GM18858 (cell line): ENCODE measurements at regions not wholly inside any gene's neighbourhood (a gene's known extent, or its start where the extent isn't known, plus 50 kb on each side); places are given as distances from the start of the nearest gene placed in this dataset.
"Not testable (repeated sequence)": the region's sequence is repeated elsewhere in the genome, so short reads cannot be mapped to it uniquely, and the experiment has no call there.

ENCODE experiments used
- ATAC-seq: cut with Tn5 transposase; IDR thresholded peaks from one replicate; pipeline ENCODE4 v1.9.1; 2021; ENCODE audit not compliant: unreplicated experiment

DNA sequence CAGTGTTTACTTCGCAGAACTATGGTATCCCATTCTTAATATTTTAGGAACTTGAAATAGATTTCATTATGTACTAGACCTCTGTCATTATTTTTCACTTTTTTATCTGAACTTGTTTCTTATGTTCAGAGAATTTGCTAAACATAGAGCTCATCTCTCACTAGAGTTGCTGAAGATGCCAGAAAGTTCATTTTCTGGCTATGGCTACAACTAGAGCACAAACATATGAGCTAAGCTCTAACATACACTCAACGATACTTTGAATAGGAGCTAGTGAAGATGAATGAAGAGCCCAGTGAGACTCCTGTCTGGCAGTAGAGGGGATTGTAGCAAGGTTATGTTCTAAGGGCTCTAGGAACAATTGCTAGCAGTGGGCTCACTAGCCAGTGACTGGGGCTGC, 582.2 kb downstream of the KIF4B start:
- ATAC-seq: no peak

DNA sequence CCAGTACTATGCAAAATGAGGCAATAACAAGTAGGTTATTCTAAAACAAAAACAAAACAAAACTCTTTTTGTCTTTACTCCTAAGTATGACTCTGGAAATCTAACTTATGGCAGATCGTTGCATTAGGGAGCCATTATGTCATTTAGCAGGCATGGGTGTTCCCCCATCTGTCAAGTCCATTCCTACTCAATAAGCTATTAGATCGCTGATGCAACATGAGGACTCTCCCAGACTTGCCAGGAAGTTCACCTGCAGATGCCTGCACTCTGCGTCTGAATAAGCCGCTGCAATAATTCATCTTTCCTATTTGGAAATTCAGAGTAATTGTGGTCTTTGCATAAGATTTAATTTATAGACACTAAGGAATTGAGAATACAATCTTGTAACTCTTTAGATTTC, 585.0 kb downstream of the KIF4B start:
- no peak for ATAC-seq

DNA sequence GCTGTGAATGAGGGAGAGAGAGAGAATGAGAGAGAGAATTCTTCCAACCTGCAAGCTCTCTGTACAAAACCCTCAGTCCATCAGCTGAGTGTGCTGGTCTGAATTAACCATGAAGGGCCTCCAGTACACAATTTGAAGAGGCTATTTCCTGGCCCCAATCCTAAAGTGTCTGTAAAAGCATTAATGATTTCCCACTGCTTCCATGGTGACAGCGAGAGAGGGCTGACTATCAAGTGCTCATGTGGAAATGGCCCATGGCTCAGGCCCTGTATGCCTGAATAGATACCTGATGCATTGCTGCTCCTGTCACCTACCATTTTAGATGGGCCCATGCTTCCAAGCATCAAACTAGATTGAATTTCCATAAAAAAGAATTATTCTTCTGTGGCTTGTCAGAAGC, 592.4 kb downstream of the KIF4B start:
- no peak for ATAC-seq

DNA sequence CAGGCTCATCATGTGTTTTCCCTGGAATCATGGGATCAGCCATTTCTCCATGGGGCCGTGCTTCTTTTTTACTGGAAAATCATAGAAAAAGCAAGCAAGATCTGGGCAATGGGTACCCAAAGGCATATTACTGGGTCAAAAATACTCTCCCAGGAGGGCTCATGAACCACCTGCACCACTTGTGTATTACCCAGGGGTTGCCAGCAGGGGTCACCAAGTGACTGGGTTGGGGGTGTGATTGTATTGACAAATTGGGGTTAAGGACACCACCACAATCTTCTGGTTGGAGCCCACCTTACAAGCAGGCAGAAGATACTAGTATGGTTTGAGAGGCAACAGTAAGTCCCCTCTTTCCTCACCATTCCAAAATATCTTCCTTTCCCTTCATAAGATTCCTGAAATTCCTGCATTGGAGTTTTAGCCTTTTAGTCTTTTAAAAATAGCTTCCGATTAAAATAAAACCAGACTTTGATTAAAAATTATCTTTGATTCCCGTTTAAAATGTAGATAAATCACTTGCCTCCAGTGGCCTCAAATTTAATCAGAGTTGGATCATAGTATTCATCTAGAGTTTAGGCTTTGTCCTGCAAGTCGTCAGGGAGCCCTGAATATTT, 603.3 kb downstream of the KIF4B start:
- no peak for ATAC-seq

DNA sequence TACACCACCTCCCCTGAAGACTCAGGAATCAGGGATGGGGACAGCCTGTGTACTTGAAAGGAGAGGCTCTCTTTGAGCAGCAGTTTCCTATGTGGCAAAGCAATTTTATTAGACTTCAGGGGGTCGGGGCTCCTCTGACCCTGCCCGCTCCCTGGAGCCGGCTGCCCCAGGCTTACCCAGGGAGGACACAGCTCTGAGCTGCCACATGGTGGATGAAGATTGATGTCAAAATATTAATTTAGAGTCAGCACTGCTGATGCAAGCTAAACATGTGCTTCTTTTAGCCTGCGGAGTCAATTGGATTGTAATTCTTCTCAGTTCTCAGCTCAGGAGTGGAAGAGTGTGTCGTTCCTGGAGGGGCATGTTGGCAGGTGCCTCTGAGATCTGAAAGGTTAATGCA, 606.1 kb downstream of the KIF4B start:
- ATAC-seq: no peak

DNA sequence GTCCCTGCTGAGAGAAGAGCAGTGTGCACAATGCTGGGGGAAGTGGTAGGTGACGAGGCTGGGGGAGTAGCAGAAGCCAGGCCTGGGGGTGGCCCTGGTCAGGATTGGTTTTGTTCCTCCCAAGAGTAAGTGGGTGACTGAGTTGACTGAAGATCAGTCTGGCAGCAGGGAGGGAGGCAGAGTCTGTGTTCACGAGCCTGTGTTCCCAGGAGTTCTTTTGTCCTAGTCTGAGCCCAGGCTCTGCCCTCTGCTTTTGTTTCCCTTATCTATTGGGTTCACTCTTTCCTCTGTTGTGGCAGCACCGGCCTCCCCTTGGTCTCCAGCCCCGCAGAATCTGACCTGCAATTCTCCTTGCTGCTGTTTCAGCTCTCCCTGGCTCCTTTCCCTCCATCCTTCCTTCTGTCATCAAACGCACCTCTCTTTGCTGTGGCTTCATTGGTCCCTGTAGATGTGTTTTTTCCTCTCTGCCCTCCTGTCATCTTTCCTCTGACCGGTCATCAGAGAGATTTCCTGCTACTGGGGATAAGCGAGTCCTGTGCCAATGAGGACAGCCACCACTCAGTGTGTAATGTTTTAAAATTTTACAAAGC, 607.4 kb downstream of the KIF4B start:
- no peak for ATAC-seq

DNA sequence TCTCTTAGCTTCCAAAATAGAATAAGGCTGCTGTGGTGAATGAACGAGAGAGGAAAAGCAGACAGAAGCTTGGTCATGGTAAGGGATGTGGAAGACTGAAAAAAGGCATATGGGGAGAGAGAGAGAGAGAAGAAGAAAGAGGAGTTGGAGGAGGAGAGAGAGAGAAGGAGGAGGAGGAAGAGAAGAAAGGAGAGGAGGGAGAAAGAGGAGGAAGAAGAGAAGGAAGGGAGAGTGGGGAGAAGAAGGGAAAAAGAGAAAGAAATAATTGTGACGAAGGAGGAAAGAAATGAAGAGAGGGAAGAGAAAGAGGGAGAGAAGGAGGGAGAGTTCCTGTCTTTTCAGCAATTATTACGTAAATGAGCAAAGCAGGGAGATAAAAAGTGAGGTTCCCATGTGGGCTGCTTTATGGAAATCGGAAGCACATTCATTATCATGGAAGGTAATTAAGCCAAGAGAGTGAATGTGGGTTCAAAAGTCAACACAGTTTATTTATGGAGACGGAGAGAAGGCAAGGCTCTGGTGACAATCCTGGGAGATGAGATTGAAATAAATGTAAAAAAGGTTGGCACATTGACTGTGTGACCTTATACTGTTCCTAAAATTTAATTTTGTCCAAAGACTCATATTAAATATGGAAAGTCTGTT, 611.2 kb downstream of the KIF4B start:
- no peak for ATAC-seq

DNA sequence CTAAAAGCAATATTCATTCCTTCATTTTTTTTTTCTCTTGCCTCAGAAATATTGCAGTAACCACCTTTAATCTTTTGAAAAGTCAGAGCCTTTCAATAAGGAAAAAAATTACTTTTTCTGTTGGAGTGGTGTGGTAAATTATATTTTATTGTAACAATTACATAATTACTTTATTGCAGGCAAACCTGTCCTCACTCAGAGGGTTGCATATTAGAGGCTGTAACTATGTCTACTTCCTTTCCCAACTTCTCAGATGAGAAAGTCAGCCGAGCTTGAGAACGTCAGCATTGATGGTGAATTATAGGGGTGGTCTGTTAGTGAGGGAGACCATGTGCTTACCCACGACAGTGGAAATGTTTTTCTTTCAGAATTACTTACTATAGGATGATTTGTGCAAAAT, 611.8 kb downstream of the KIF4B start:
- ATAC-seq: no peak

DNA sequence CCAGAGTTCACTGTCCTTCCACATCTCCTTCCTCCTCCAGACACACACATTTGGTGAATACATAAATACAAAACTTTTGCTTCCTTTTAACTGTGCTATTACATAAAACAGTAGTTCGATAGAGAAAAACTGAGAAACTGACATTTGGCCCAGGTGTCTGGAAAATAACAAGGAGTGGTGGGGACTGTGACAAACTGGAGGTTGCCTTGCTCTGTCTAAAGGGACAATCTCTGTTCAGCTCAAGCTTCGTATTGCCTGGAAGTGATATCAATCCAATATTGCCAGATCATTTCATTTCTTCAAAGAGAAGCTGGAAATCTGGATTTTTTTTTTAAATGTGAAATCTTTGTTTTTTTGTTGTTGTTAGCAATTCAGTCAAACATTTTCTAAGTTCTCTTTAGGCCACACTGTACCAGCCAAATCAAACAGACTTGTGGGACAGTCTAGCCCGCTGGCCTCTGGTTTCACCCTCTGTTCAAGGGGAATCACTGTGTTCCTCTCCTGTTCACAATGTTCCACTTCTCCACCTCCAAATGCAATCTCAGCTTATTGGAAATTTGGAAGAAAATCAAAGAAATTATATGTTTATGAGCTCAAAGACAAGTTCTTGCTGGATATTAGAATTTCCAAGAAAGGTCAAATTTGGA, 612.5 kb downstream of the KIF4B start:
- ATAC-seq: no peak

DNA sequence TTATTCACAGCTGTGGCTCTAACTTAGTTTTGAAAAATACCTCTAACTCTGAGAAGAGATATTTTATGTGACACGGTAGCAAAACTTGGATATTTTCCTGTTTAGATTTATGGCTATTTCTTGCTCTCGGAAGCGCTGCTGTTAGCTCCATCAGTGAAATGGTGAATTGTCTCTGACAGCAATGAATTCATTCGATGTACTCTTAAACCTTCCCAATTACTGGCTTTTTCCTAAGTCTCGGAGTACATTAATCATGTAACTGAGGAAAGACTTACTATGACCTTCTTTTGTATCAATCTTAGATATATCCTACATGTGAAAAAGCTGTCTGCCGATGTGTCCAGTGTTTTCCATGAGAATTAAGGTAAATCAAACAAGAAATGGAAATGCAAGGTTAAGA, 613.0 kb downstream of the KIF4B start:
- ATAC-seq: no peak

DNA sequence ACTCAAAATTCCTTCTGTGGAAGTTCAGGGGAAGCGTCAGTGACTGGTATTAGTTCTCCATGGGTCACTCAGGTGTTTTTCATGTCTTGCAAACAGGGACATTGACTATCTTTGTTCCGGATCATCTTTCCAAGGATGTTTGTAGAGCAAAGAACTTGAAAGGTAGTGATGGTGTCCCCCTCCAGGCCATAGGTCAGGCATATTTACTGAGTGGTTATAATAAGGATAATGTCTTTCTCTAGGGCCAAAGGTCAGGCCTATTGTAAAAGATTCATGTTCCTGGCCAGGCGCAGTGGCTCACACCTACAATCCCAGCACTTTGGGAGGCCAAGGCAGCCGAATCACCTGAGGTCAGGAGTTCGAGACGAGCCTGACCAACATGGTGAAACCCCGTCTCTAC, 614.8 kb downstream of the KIF4B start:
- ATAC-seq: no peak

DNA sequence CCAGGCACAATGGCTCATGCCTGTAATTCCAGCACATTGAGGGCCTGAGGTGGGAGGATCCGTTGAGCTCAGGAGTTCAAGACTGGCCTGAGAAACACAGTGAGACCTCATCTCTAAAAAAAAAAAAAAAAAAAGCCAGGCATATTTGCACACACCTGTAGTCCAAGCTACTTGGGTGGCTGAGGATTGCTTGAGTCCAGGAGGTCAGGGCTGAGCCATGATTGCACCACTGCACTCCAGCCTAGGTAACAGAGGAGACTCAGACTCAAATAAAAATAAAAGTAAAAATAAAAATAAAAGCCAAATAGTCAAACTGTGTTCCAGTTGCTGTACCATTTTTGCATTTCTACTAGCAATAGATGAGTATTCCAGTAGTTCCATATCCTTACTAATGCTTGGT, 616.0 kb downstream of the KIF4B start:
- ATAC-seq: no peak

DNA sequence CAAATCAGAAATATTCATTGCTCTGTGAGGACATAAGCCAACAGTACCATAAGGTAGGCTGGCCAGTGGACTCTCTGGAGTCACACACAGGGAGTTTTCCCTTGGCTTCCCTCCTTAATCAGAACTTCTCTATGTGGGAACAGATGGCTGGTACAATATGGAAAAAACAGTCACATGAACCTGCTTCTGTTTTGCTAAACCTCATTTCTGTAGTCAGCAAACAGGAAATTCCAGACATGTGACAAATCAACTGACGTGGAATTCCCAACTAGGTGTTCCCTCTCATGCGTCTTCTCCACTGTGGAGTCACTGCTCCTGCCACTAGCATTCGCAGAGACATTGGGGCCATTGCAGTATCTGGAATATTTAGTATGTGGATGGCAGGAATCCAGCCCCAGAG, 617.6 kb downstream of the KIF4B start:
- ATAC-seq: no peak

DNA sequence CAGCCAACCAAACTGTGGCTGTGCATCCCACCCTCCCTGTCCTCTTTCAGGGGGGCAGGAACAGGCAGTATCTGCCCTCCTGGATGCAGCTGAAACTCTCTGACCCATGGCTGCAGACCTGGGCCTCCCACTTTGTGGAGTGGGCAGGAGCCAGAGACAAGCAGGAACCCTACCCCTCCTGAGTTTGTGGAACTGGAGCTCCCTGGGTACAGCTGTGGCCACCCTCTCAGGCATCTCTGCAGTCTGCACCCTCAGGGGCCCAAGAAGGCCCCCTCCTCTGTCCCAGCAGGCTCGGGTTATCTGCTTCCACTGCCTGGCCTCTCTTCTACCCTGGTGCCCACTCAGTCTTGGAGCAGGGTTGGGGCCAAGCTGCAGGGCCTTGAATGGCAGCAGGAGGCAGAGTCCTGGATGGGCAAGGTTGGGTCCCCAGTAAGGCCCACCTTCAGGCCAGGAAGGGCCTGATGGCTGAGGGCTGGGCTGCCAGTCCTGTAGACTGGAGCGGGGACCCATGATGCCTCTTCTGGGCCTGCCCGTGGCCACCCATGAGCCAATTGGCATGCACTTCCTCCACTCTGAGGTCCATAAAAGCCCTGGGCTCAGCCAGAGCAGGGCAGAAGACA, 619.9 kb downstream of the KIF4B start:
- no peak for ATAC-seq

DNA sequence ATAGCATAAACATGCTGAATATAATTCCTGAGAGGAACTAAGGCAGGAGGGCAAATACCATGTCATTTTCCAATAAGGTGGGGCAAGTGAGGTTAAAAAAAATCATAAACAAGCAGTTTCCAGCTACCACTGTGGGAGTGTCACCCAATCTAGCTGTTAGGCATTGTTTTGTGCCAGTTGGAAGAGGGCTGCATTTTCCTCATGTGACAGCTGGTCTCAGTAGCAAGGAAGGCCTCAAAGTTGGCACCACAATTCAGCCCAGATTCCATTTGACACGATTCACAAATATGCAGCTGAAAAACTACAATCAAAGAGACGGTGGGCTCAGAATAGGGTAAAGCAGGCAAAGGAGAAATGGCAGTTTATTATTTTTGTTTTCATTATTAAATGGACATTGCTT, 636.1 kb downstream of the KIF4B start:
- ATAC-seq: no peak

DNA sequence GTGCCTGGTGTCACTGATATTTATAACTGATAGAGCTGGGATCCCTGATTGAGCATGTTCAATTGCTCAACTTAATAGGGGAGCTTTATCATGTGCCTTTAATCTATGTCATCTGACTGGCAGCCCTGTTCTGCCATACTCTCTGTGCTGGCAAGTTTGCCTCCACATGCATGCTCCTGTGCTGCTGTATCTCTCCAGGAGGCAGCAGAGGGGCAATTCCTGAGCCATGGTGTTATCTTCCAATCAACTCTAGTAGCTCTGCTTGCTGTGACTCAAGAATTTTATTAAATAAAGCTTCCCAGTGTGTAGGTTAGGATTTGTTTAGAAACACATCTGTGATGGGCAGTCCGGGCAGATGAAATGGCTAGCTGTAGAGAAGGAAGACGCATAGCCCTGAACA, 642.0 kb downstream of the KIF4B start:
- no peak for ATAC-seq

DNA sequence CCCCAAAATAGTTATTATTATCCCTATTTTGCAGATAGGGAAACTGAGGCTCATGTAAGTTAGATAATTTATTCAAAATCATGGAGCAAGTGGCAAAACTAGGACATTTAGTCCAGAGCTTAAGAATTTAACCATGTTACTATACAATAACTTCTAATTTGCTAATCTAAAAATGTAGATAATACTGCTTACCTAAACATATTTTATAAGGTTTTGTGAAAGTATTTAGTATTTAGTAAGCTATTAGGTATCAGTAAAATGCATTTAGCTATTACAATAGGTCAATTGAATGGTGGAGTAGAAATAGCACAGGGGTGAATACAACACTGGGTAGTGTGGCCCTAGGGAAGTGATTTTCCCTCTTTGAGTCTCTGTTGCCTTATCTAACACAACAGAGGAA, 648.3 kb downstream of the KIF4B start:
- no peak for ATAC-seq

DNA sequence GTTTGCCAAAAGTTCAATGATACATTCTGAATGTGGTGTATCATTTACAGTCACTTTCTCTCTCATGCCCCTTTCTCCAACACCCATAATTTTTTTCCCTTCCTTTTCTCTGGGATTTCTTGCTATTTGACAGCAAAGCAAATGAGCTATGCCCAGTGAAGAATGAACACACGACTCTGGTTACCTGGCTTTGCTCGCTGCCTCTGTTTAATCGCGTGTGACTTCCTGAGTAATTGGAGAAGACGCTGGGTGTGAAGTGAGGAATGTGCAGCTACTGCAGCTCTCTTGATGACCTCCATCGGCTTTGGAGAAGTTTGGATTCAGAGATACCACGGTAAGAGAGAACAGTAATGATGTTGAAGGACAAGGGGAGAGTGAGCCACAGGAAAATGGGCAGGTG, 651.8 kb downstream of the KIF4B start:
- ATAC-seq: no peak

DNA sequence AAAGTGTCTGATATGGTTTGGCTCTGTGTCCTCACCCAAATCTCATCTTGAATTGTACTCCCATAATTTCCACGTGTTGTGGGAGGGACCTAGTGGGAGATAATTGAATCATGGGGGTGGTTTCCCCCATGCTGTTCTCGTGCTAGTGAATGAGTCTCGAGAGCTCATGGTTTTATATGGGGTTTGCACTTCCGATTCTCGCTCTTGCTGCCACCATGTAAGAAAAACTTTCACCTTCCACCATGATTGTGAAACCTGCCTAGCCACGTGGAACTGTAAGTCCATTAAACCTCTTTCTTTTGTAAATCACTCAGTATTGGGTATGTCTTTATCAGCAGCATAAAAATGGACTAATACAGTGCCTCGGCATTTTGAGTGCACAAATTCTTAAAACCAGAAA, 655.0 kb upstream of the SGCD start:
- not testable (repeated sequence) for ATAC-seq

DNA sequence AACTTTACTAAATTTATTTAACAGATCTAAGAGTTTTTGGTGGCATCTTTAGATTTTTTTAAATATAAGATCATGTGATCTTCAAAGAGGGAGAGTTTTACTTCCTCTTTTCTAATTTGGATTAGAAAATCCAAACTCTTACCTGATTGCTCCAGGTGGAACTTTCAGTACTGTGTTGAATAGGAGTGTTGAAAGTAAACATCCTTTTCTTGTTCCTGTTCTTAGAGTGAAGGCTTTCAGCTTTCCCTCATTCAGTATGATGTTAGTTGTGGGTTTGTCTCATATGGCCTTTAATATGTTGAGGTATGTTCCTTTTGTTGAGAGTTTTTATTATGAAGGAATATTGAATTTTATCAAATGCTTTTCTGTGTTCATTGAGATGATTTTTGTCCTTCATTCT, 650.0 kb upstream of the SGCD start:
- ATAC-seq: peak; percentile 90

DNA sequence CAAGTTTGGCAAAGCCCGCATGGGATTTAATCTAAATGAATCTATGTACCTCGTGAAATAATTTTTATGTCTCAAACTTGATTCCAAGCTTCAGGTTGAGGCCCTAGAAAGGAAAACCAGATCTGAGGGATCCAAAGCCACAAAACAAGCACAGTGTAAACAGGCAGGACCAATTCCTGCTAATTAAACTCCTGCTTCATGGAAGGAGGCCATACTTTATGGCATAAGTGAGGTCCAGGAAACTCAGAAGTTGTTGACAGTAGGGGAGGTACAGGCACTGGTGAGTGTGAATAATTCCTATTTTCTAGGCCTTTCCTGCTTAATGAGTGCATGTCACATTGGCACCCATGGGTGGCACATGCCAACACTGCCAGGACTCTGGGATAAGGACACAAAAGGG, 648.6 kb upstream of the SGCD start:
- no peak for ATAC-seq

DNA sequence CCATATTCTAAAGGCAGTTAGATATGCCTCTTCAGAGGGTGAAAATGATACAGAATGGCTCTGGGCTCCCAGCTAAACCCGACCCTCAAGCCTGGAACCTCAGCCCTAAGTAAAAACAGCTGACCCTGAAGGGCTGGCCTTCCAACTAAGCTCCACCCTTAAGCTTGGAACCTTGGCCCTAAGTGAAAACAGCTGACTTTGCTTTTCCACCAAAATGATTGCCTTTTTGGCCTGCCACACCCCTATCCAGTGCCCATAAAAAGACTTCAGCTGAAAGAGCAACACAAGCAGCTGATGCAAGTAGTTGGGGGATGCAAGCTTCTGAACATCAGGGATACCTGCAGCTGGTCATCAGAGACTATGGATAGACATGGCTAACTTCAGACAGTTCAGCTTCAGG, 647.4 kb upstream of the SGCD start:
- no peak for ATAC-seq
